Ascending aorta (tissue), 2 donors: ENCODE measurements at regions not wholly inside any gene's neighbourhood (a gene's known extent, or its start where the extent isn't known, plus 50 kb on each side); places are given as distances from the start of the nearest gene placed in this dataset.

Experiments used
- DNase-seq, 2 donors: peaks; one replicate each; pipeline ENCODE4 v3.0.0-alpha.2; 2019; ENCODE audit warnings: low spot score in 2 of 2
- H3K27ac ChIP-seq, 2 donors: fragments of 200-600 bp; sonication (generic); one replicate each; pipeline ENCODE4 v1.5.1; 2016 to 2017; ENCODE audit warnings: mild to moderate bottlenecking in 1 of 2
- H3K27me3 ChIP-seq: fragments of 200-600 bp; sonication (generic); one replicate; pipeline ENCODE4 v1.5.1; 2017
- H3K36me3 ChIP-seq, 2 donors: fragments of 200-600 bp; sonication (generic); one replicate each; pipeline ENCODE4 v1.5.1; 2016
- H3K4me1 ChIP-seq, 2 donors: fragments of 200-600 bp; sonication (generic); one replicate each; pipeline ENCODE4 v1.5.1; 2016 to 2017; ENCODE audit warnings: mild to moderate bottlenecking in 1 of 2
- H3K4me3 ChIP-seq, 2 donors: fragments of 200-600 bp; sonication (generic); one replicate each; pipeline ENCODE4 v1.5.1; 2016 to 2017; ENCODE audit warnings: mild to moderate bottlenecking in 1 of 2
- H3K9me3 ChIP-seq, 2 donors: fragments of 200-600 bp; sonication (generic); one replicate each; pipeline ENCODE4 v1.5.1; 2016
- CTCF ChIP-seq, 3 experiments: fragments of 200-600 bp in 2 of 3; fragments of 450-650 bp in 1 of 3; sonication (generic) in 2 of 3; IDR thresholded peaks; one replicate each; pipeline ENCODE4 v1.5.1; 2016 to 2019; ENCODE audit warnings: antibody characterized with exemption in 3 of 3, mild to moderate bottlenecking in 1 of 3, moderate library complexity in 1 of 3
- intact Hi-C: fragments of 100-400 bp; cut with DNase I; formaldehyde crosslinking; loops from one replicate; pipeline ENCODE4 v1.15.1; 2023

- peaks cover 0 to 8% of the 10 kb centered on the region in 2 donors for H3K4me1 ChIP-seq
- H3K36me3 ChIP-seq, result no peaks in the 10 kb centered on the region
- intact Hi-C loops, result loop anchor here (1.0 to 10.0 kb wide), 8 partner anchors 57 to 638 kb away; partner anchors contain the start of genes SESN3 and SRSF8
- H3K4me3 ChIP-seq, result no peak overlapping the region
- H3K27ac ChIP-seq, result peak overlapping the region; percentile 50 to 60
- no peak for DNase-seq
- no peaks in the 10 kb centered on the region for H3K9me3 ChIP-seq
- TF ChIP-seq CTCF (IDR thresholded peaks at IDR 0.05), result no peak
- H3K27me3 ChIP-seq, result no peaks in the 10 kb centered on the region
Observed at GRCh38 chr11:95704865-95705264, 84.7 kb downstream of the FAM76B start.

- H3K9me3 ChIP-seq, result no peaks in the 10 kb centered on the region
- H3K27me3 ChIP-seq, result no peaks in the 10 kb centered on the region
- H3K36me3 ChIP-seq, result no peaks in the 10 kb centered on the region
- intact Hi-C loops, result loop anchor here (5.0 to 10.0 kb wide), 4 partner anchors 56 to 368 kb away; no protein-coding TSS in a partner anchor
- DNase-seq, result no peak
- no peak overlapping the region for H3K27ac ChIP-seq
- TF ChIP-seq CTCF (IDR thresholded peaks at IDR 0.05), result no peak
- peaks cover 0 to 19% of the 10 kb centered on the region in 2 donors for H3K4me1 ChIP-seq
- no peak overlapping the region for H3K4me3 ChIP-seq
Observed at GRCh38 chr11:95703049-95703448, 86.5 kb downstream of the FAM76B start.

DNA sequence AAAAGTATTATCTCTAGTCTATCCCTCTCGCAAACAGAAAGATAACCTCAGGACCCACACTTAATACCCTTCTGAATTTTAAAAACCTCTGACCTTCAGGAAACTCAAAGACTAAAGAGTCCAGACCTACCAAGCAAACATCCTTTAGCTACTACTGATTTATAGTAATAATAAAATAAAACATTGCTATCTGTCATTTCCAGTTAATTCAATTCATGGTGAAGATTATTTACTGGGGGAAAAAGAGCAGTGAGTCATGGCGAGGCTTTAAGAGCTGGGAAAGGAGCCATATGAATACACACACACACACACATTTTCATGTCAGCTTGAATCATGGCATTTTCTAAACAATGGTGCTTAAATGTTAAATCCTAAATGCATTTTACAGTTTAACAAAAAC, 87.1 kb downstream of the FAM76B start:
- H3K36me3 ChIP-seq, result no peaks in the 10 kb centered on the region
- no peak for TF ChIP-seq CTCF (IDR thresholded peaks at IDR 0.05)
- intact Hi-C loops, result loop anchor here (5.0 to 10.0 kb wide), 4 partner anchors 55 to 368 kb away; no protein-coding TSS in a partner anchor
- H3K27me3 ChIP-seq, result no peaks in the 10 kb centered on the region
- no peak for DNase-seq
- H3K4me3 ChIP-seq, result no peak overlapping the region
- H3K4me1 ChIP-seq, result peaks cover 0 to 19% of the 10 kb centered on the region in 2 donors
- no peaks in the 10 kb centered on the region for H3K9me3 ChIP-seq
- H3K27ac ChIP-seq, result no peak overlapping the region

DNA sequence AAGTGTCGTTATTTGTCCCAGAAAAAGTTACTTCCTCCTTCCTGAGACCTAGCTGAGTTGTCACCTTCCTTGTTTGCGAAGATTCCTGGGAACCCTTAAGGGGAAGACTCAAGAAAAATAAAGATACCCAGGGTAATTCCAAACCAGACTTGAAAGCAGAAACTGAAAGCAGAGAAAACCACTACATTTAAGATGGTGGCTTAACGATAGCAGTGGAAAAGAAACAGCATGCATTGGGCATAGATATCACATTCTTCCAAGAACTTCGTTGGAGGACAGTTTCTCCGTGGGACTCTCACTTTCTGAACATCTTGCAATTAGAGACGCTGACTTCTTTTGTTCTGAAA, 89.1 kb downstream of the FAM76B start:
- intact Hi-C loops, result loop anchor here (5.0 to 10.0 kb wide), 4 partner anchors 53 to 366 kb away; no protein-coding TSS in a partner anchor
- no peaks in the 10 kb centered on the region for H3K36me3 ChIP-seq
- H3K27me3 ChIP-seq, result no peaks in the 10 kb centered on the region
- peak overlapping the region in 1 of 2 donors; percentile 31 for H3K27ac ChIP-seq
- no peak for TF ChIP-seq CTCF (IDR thresholded peaks at IDR 0.05)
- H3K9me3 ChIP-seq, result no peaks in the 10 kb centered on the region
- no peak for DNase-seq
- H3K4me1 ChIP-seq, result peaks cover 0 to 19% of the 10 kb centered on the region in 2 donors
- no peak overlapping the region for H3K4me3 ChIP-seq

- Histone ChIP-seq H3K9me3 (no peaks in the 10 kb centered on the region), H3K4me3 (no peak overlapping the region), H3K27me3 (no peaks in the 10 kb centered on the region), H3K36me3 (no peaks in the 10 kb centered on the region), H3K4me1 (peaks cover 0 to 14% of the 10 kb centered on the region in 2 donors), H3K27ac (peak overlapping the region in 1 of 2 donors; percentile 45)
- intact Hi-C loops, result loop anchor here (5.0 to 10.0 kb wide), 4 partner anchors 53 to 365 kb away; no protein-coding TSS in a partner anchor
- no peak for TF ChIP-seq CTCF (IDR thresholded peaks at IDR 0.05)
- no peak for DNase-seq
Observed at GRCh38 chr11:95699631-95700470, 89.7 kb downstream of the FAM76B start.
